T-cell (primary cell): ENCODE measurements at regions not wholly inside any gene's neighbourhood (a gene's known extent, or its start where the extent isn't known, plus 50 kb on each side); places are given as distances from the start of the nearest gene placed in this dataset.

Experiments used
- ATAC-seq, 4 experiments: fragments of 200-7000 bp in 3 of 4; fragments of 150-1000 bp in 1 of 4; cut with Tn5 transposase; replicated peaks in 1 of 4; 1 replicate in 3 of 4; 2 replicates in 1 of 4; pipeline ENCODE4 v1.10.0; 2021; ENCODE audit warnings: moderate library complexity in 3 of 4, mild to moderate bottlenecking in 2 of 4, moderate number of reproducible peaks in 1 of 4
- CTCF ChIA-PET, 2 donors: fragments of 300-600 bp; sonication (Branson Sonifier 250); formaldehyde crosslinking; loops; one replicate each; lab custom pipeline; 2022; ENCODE audit warnings: antibody characterized with exemption in 2 of 2; lab: Charles Lee
- POLR2A ChIA-PET, 2 donors: fragments of 300-600 bp; sonication (Branson Sonifier 250); formaldehyde crosslinking; loops; one replicate each; lab custom pipeline; 2022; ENCODE audit warnings: antibody characterized with exemption in 2 of 2; lab: Charles Lee
- DNase-seq, 35 experiments: peaks; one replicate each; pipeline versions ENCODE4 v3.0.0 to v3.0.0-alpha.2; 2013 to 2023
- H3K27ac ChIP-seq: one replicate; pipeline ENCODE4 v1.5.1; 2013; ENCODE audit warnings: low read length
- H3K27me3 ChIP-seq, 2 experiments: replicated peaks in 1 of 2; 1 replicate in 1 of 2; 2 replicates in 1 of 2; pipeline versions ENCODE4 v1.6.1 to v1.7.0; 2013; ENCODE audit warnings: low read length in 1 of 2, mixed read lengths in 1 of 2; ENCODE audit not compliant: control insufficient read depth in 2 of 2, insufficient read depth in 2 of 2; ENCODE audit errors: extremely low read depth in 1 of 2
- H3K36me3 ChIP-seq, 2 donors: 1 replicate in 1 of 2; 2 replicates in 1 of 2; pipeline versions ENCODE4 v1.6.1 to v1.7.0; 2013; ENCODE audit warnings: low read length in 1 of 2; ENCODE audit not compliant: control insufficient read depth in 2 of 2, insufficient read depth in 1 of 2; ENCODE audit errors: extremely low read depth in 1 of 2
- H3K4me1 ChIP-seq, 2 experiments: 1 replicate in 1 of 2; 2 replicates in 1 of 2; pipeline versions ENCODE4 v1.6.1 to v1.7.0; 2013; ENCODE audit warnings: low read length in 2 of 2, mixed read lengths in 1 of 2; ENCODE audit not compliant: insufficient read depth in 2 of 2, control insufficient read depth in 1 of 2; ENCODE audit errors: extremely low read depth in 1 of 2
- H3K4me3 ChIP-seq, 2 donors: 1 replicate in 1 of 2; 2 replicates in 1 of 2; pipeline versions ENCODE4 v1.5.1 to v1.7.0; 2013; ENCODE audit warnings: mild to moderate bottlenecking in 2 of 2, low read length in 1 of 2, moderate library complexity in 1 of 2; ENCODE audit not compliant: control insufficient read depth in 1 of 2; ENCODE audit errors: extremely low read depth in 1 of 2
- H3K9me3 ChIP-seq: 2 replicates; pipeline ENCODE4 v1.7.0; 2013
- H3K27ac Mint-ChIP-seq, 2 donors: one replicate each; pipeline ENCODE4 v1.8.0; 2020 to 2021; ENCODE audit warnings: mild to moderate bottlenecking in 2 of 2, mixed read lengths in 2 of 2
- H3K27me3 Mint-ChIP-seq, 2 donors: one replicate each; pipeline ENCODE4 v1.8.0; 2021 to 2022; ENCODE audit warnings: mixed read lengths in 2 of 2
- H3K36me3 Mint-ChIP-seq: one replicate; pipeline ENCODE4 v1.8.0; 2021; ENCODE audit warnings: mixed read lengths
- H3K4me1 Mint-ChIP-seq, 3 donors: one replicate each; pipeline ENCODE4 v1.8.0; 2020 to 2022; ENCODE audit warnings: mixed read lengths in 3 of 3, mild to moderate bottlenecking in 1 of 3
- H3K4me3 Mint-ChIP-seq, 3 donors: one replicate each; pipeline ENCODE4 v1.8.0; 2020 to 2022; ENCODE audit warnings: mild to moderate bottlenecking in 3 of 3, mixed read lengths in 3 of 3, moderate library complexity in 3 of 3
- H3K9me3 Mint-ChIP-seq, 3 donors: one replicate each; pipeline ENCODE4 v1.8.0; 2020 to 2022; ENCODE audit warnings: mixed read lengths in 3 of 3
- WGBS: methylation state at CpG from one replicate; pipeline ENCODE4 v1.1.5; 2013; ENCODE audit warnings: missing lambda C conversion rate; ENCODE audit not compliant: insufficient coverage; 5-methylcytosine and 5-hydroxymethylcytosine counted together

GRCh38 chr1:37153116-37154100, 119.1 kb upstream of the GRIK3 start:
- H3K36me3 ChIP-seq = no peaks in the 10 kb centered on the region
- Mint-ChIP-seq H3K36me3 (no peaks in the 10 kb centered on the region), H3K4me1 (no peaks in the 10 kb centered on the region), H3K27ac (no peak overlapping the region), H3K27me3 (peaks cover 18 to 38% of the 10 kb centered on the region in 2 donors), H3K4me3 (no peak overlapping the region), H3K9me3 (peaks cover 0 to 5% (median 4%) of the 10 kb centered on the region in 3 donors)
- H3K27me3 ChIP-seq = peaks cover 0 to 26% of the 10 kb centered on the region in 2 experiments
- no peak overlapping the region for H3K4me3 ChIP-seq
- no peaks in the 10 kb centered on the region for H3K4me1 ChIP-seq
- ChIA-PET CTCF (interaction anchor here in 1 of 2 donors (0.6 kb wide), 1 partner anchor 1438 kb away, joined by 3 read pairs; no protein-coding TSS in a partner anchor), POLR2A (no interaction called here)
- 63% methylated on average over 2 of the region's 3 CpGs for WGBS
- H3K27ac ChIP-seq = no peak overlapping the region
- ATAC-seq (no peak), DNase-seq (no peak)
- no peaks in the 10 kb centered on the region for H3K9me3 ChIP-seq

GRCh38 chr1:37156646-37157045, 122.3 kb upstream of the GRIK3 start:
- no peaks in the 10 kb centered on the region for H3K36me3 ChIP-seq
- no peaks in the 10 kb centered on the region for H3K4me1 ChIP-seq
- H3K9me3 ChIP-seq = no peaks in the 10 kb centered on the region
- Mint-ChIP-seq H3K36me3 (no peaks in the 10 kb centered on the region), H3K4me3 (no peak overlapping the region), H3K4me1 (no peaks in the 10 kb centered on the region), H3K9me3 (peaks cover 0 to 8% (median 4%) of the 10 kb centered on the region in 3 donors), H3K27me3 (peaks cover 14 to 35% of the 10 kb centered on the region in 2 donors), H3K27ac (no peak overlapping the region)
- CTCF ChIA-PET = no interaction called here
- WGBS = 71% methylated on average over 1 of the region's 9 CpGs
- no peak overlapping the region for H3K27ac ChIP-seq
- ATAC-seq (no peak), DNase-seq (no peak)
- H3K4me3 ChIP-seq = no peak overlapping the region
- H3K27me3 ChIP-seq = peaks cover 0 to 18% of the 10 kb centered on the region in 2 experiments
- POLR2A ChIA-PET = no interaction called here

- DNase-seq (no peak), ATAC-seq (no peak)
- Histone ChIP-seq H3K36me3 (no peaks in the 10 kb centered on the region), H3K27ac (no peak overlapping the region), H3K9me3 (no peaks in the 10 kb centered on the region), H3K4me1 (no peaks in the 10 kb centered on the region), H3K27me3 (peaks cover 0 to 10% of the 10 kb centered on the region in 2 experiments), H3K4me3 (no peak overlapping the region)
- ChIA-PET POLR2A (no interaction called here), CTCF (no interaction called here)
- H3K27me3 Mint-ChIP-seq = peaks cover 9 to 26% of the 10 kb centered on the region in 2 donors
- H3K9me3 Mint-ChIP-seq = peaks cover 2 to 10% (median 8%) of the 10 kb centered on the region in 3 donors
- WGBS = 63% methylated on average over 4 of the region's 5 CpGs
- no peaks in the 10 kb centered on the region for H3K4me1 Mint-ChIP-seq
- no peaks in the 10 kb centered on the region for H3K36me3 Mint-ChIP-seq
- no peak overlapping the region for H3K4me3 Mint-ChIP-seq
- H3K27ac Mint-ChIP-seq = no peak overlapping the region
Observed at GRCh38 chr1:37157634-37158033, 123.3 kb upstream of the GRIK3 start.

- POLR2A ChIA-PET = no interaction called here
- Histone ChIP-seq H3K4me3 (no peak overlapping the region), H3K27ac (no peak overlapping the region), H3K4me1 (no peaks in the 10 kb centered on the region), H3K27me3 (peaks cover 0 to 5% of the 10 kb centered on the region in 2 experiments), H3K36me3 (no peaks in the 10 kb centered on the region), H3K9me3 (no peaks in the 10 kb centered on the region)
- Mint-ChIP-seq H3K9me3 (peaks cover 5 to 14% (median 8%) of the 10 kb centered on the region in 3 donors), H3K4me3 (no peak overlapping the region), H3K4me1 (no peaks in the 10 kb centered on the region), H3K27ac (no peak overlapping the region), H3K36me3 (no peaks in the 10 kb centered on the region), H3K27me3 (peaks cover 8 to 26% of the 10 kb centered on the region in 2 donors)
- no peak for ATAC-seq
- DNase-seq = no peak
- 84% methylated on average over 4 of the region's 5 CpGs for WGBS
- CTCF ChIA-PET = no interaction called here
Observed at GRCh38 chr1:37158113-37158749, 123.9 kb upstream of the GRIK3 start.

GRCh38 chr1:37159102-37159501, 124.8 kb upstream of the GRIK3 start:
- H3K4me1 Mint-ChIP-seq = no peaks in the 10 kb centered on the region
- ChIA-PET CTCF (no interaction called here), POLR2A (interaction anchor here in 1 of 2 donors (0.6 kb wide), 1 partner anchor 13 kb away, joined by 4 read pairs; no protein-coding TSS in a partner anchor)
- Histone ChIP-seq H3K9me3 (no peaks in the 10 kb centered on the region), H3K4me1 (no peaks in the 10 kb centered on the region), H3K4me3 (no peak overlapping the region), H3K27ac (no peak overlapping the region), H3K36me3 (no peaks in the 10 kb centered on the region), H3K27me3 (peaks cover 0 to 4% of the 10 kb centered on the region in 2 experiments)
- H3K9me3 Mint-ChIP-seq = peaks cover 3 to 14% (median 5%) of the 10 kb centered on the region in 3 donors
- no peak overlapping the region for H3K27ac Mint-ChIP-seq
- no peaks in the 10 kb centered on the region for H3K36me3 Mint-ChIP-seq
- 86% methylated on average over 1 of the region's 1 CpG for WGBS
- ATAC-seq (no peak), DNase-seq (no peak)
- no peak overlapping the region for H3K4me3 Mint-ChIP-seq
- H3K27me3 Mint-ChIP-seq = peaks cover 5 to 21% of the 10 kb centered on the region in 2 donors

GRCh38 chr1:37161171-37161570, 126.9 kb upstream of the GRIK3 start:
- WGBS = 90% methylated on average over 2 of the region's 2 CpGs
- Mint-ChIP-seq H3K27me3 (peaks cover 5 to 9% of the 10 kb centered on the region in 2 donors), H3K4me3 (no peak overlapping the region), H3K9me3 (peaks cover 10 to 23% (median 14%) of the 10 kb centered on the region in 3 donors), H3K27ac (no peak overlapping the region), H3K4me1 (no peaks in the 10 kb centered on the region), H3K36me3 (no peaks in the 10 kb centered on the region)
- Histone ChIP-seq H3K9me3 (no peaks in the 10 kb centered on the region), H3K4me1 (no peaks in the 10 kb centered on the region), H3K27me3 (no peaks in the 10 kb centered on the region), H3K27ac (no peak overlapping the region), H3K36me3 (no peaks in the 10 kb centered on the region), H3K4me3 (no peak overlapping the region)
- ATAC-seq (no peak), DNase-seq (no peak)
- CTCF ChIA-PET = no interaction called here
- POLR2A ChIA-PET = no interaction called here
